HEK293 (cell line): ENCODE measurements at regions not wholly inside any gene's neighbourhood (a gene's known extent, or its start where the extent isn't known, plus 50 kb on each side); places are given as distances from the start of the nearest gene placed in this dataset.
A peak's percentile ranks its signal among the peaks of the same experiment; 100 is the strongest.

ENCODE experiments used
- CTCF ChIA-PET: fragments of 350-600 bp; formaldehyde crosslinking; extraction: SDS; loops from one replicate; lab custom pipeline; 2021; ENCODE audit warnings: antibody characterized with exemption; lab: Yijun Ruan, JAX
- POLR2A ChIA-PET: fragments of 300-600 bp; formaldehyde crosslinking; extraction: SDS; loops from one replicate; lab custom pipeline; 2020; ENCODE audit warnings: antibody characterized with exemption, inconsistent platforms; lab: Yijun Ruan, JAX
- H3K27ac ChIP-seq: fragments of 200-500 bp; sonication (Bioruptor generic); 2 replicates; pipeline ENCODE4 v1.5.1; 2014; ENCODE audit warnings: low read depth, low read length, control low read depth, inconsistent platforms; ENCODE audit errors: extremely low read depth
- H3K36me3 ChIP-seq, 2 experiments: fragments of 200-500 bp in 1 of 2; sonication (Bioruptor generic) in 1 of 2; 1 replicate in 1 of 2; 2 replicates in 1 of 2; pipeline ENCODE4 v1.5.1; 2014 to 2017; ENCODE audit warnings: inconsistent platforms in 2 of 2, low read length in 2 of 2; ENCODE audit not compliant: control insufficient read depth in 2 of 2, insufficient read depth in 1 of 2
- H3K4me1 ChIP-seq: fragments of 200-500 bp; sonication (Bioruptor generic); 2 replicates; pipeline ENCODE4 v1.5.1; 2014; ENCODE audit warnings: mild to moderate bottlenecking, low read length, inconsistent platforms; ENCODE audit not compliant: control insufficient read depth, insufficient read depth
- H3K4me3 ChIP-seq: 2 replicates; pipeline ENCODE4 v1.5.1; 2011; ENCODE audit warnings: low read depth, mild to moderate bottlenecking, control low read depth, low read length, moderate library complexity
- H3K9me3 ChIP-seq: fragments of 200-500 bp; sonication (Bioruptor generic); 2 replicates; pipeline ENCODE4 v1.5.1; 2014; ENCODE audit warnings: low read depth, low read length, inconsistent platforms; ENCODE audit not compliant: control insufficient read depth, insufficient read depth
- BCL6B ChIP-seq: fragments of 450-650 bp; formaldehyde crosslinking; IDR thresholded peaks from 2 replicates; pipeline ENCODE4 v1.5.1; 2017; ENCODE audit warnings: missing biosample characterization, missing genetic modification characterization
- FEZF1 ChIP-seq: fragments of 450-650 bp; formaldehyde crosslinking; IDR thresholded peaks from 2 replicates; pipeline ENCODE4 v1.5.1; 2016; ENCODE audit warnings: missing biosample characterization, missing genetic modification characterization
- GLI2 ChIP-seq: fragments of 450-650 bp; formaldehyde crosslinking; IDR thresholded peaks from 2 replicates; pipeline ENCODE4; 2017; ENCODE audit warnings: missing biosample characterization, missing genetic modification characterization, low read depth, borderline replicate concordance
- KLF16 ChIP-seq: fragments of 450-650 bp; formaldehyde crosslinking; IDR thresholded peaks from 2 replicates; pipeline ENCODE4 v1.5.1; 2017; ENCODE audit warnings: missing biosample characterization, missing genetic modification characterization
- OSR2 ChIP-seq: fragments of 450-650 bp; formaldehyde crosslinking; IDR thresholded peaks from 2 replicates; pipeline ENCODE4 v1.5.1; 2016; ENCODE audit warnings: missing biosample characterization, missing genetic modification characterization
- PRDM1 ChIP-seq: fragments of 450-650 bp; formaldehyde crosslinking; IDR thresholded peaks from 2 replicates; pipeline ENCODE4; 2016; ENCODE audit warnings: missing biosample characterization, missing genetic modification characterization
- PRDM6 ChIP-seq: fragments of 450-650 bp; formaldehyde crosslinking; IDR thresholded peaks from 2 replicates; pipeline ENCODE4 v1.5.1; 2017; ENCODE audit warnings: missing biosample characterization, missing genetic modification characterization
- SCRT2 ChIP-seq: fragments of 450-650 bp; formaldehyde crosslinking; IDR thresholded peaks from 2 replicates; pipeline ENCODE4 v1.5.1; 2016; ENCODE audit warnings: missing biosample characterization, missing genetic modification characterization
- TRIM28 ChIP-seq: IDR thresholded peaks from 2 replicates; pipeline ENCODE4 v1.6.1; 2011; ENCODE audit warnings: low read length, control low read depth, borderline replicate concordance
- ZBTB48 ChIP-seq: fragments of 450-650 bp; formaldehyde crosslinking; IDR thresholded peaks from 2 replicates; pipeline ENCODE4 v1.5.1; 2016; ENCODE audit warnings: missing biosample characterization, missing genetic modification characterization
- ZNF174 ChIP-seq: fragments of 450-650 bp; formaldehyde crosslinking; IDR thresholded peaks from 2 replicates; pipeline ENCODE4 v1.5.0; 2017; ENCODE audit warnings: missing biosample characterization, mild to moderate bottlenecking, missing genetic modification characterization
- ZNF335 ChIP-seq: fragments of 450-650 bp; formaldehyde crosslinking; conservative IDR thresholded peaks from 2 replicates; pipeline ENCODE4 v1.5.1; 2016; ENCODE audit warnings: missing biosample characterization, missing genetic modification characterization
- ZNF548 ChIP-seq: fragments of 450-650 bp; formaldehyde crosslinking; IDR thresholded peaks from 2 replicates; pipeline ENCODE4 v1.5.1; 2016; ENCODE audit warnings: missing biosample characterization, missing genetic modification characterization
- ZNF580 ChIP-seq: fragments of 450-650 bp; formaldehyde crosslinking; IDR thresholded peaks from 2 replicates; pipeline ENCODE4 v1.5.1; 2016; ENCODE audit warnings: missing biosample characterization, missing genetic modification characterization
- ZNF624 ChIP-seq: fragments of 450-650 bp; formaldehyde crosslinking; IDR thresholded peaks from 2 replicates; pipeline ENCODE4 v1.5.1; 2017; ENCODE audit warnings: missing biosample characterization, missing genetic modification characterization
- ZNF629 ChIP-seq: fragments of 450-650 bp; formaldehyde crosslinking; IDR thresholded peaks from 2 replicates; pipeline ENCODE4 v1.5.1; 2017; ENCODE audit warnings: missing biosample characterization, missing genetic modification characterization
- ZNF654 ChIP-seq: fragments of 450-650 bp; formaldehyde crosslinking; IDR thresholded peaks from 2 replicates; pipeline ENCODE4 v1.5.1; 2016; ENCODE audit warnings: low read depth, missing biosample characterization, missing genetic modification characterization
- ZNF747 ChIP-seq: fragments of 450-650 bp; formaldehyde crosslinking; IDR thresholded peaks from 2 replicates; pipeline ENCODE4 v1.5.1; 2016; ENCODE audit warnings: missing biosample characterization, missing genetic modification characterization
- ZNF843 ChIP-seq: fragments of 450-650 bp; formaldehyde crosslinking; IDR thresholded peaks from 2 replicates; pipeline ENCODE4 v1.5.1; 2016; ENCODE audit warnings: missing biosample characterization, missing genetic modification characterization
- TF ChIP-seq, protein P1 (sequence below): fragments of 450-650 bp; formaldehyde crosslinking; IDR thresholded peaks from 2 replicates; pipeline ENCODE4 v1.5.1; 2016; ENCODE audit warnings: missing biosample characterization, missing genetic modification characterization, low read depth
- TF ChIP-seq, protein P2 (sequence below): fragments of 450-650 bp; formaldehyde crosslinking; IDR thresholded peaks from 2 replicates; pipeline ENCODE4 v1.5.1; 2016; ENCODE audit warnings: missing biosample characterization, missing genetic modification characterization
- TF ChIP-seq, protein P3 (sequence below): fragments of 450-650 bp; formaldehyde crosslinking; IDR thresholded peaks from 2 replicates; pipeline ENCODE4 v1.5.1; 2016; ENCODE audit warnings: missing biosample characterization, missing genetic modification characterization

DNA sequence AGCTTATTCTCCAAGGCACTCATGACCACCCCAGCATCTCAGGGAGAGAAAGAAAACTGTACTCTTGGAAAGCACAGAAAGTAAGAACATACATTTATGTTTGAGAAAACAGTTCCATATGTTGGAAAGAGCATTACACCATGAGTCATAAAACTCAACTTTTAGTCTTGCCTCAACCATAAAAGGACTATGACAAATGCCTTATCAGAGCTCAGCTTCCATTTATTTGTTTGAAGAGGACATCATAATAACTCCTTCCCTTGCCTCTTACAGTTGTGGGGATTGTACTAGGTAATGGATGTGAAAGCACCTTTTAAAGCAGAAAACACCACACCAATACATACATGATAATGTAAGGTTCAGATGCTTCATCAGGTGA is 370.8 kb downstream of the LNPK start:
- H3K27ac ChIP-seq, result peak overlapping the region; percentile 57; the same call in 1 of the 2 replicates
- H3K4me1 ChIP-seq, result peaks cover 10% of the 10 kb centered on the region
- no peaks in the 10 kb centered on the region for H3K36me3 ChIP-seq
- no peak overlapping the region for H3K4me3 ChIP-seq
- ChIA-PET CTCF (interaction anchor here (0.6 to 3.0 kb wide), 3 partner anchors 9 to 264 kb away, joined by 4 to 7 read pairs (median 5); no protein-coding TSS in a partner anchor), POLR2A (no interaction called here)
- no peaks in the 10 kb centered on the region for H3K9me3 ChIP-seq
- peak; percentile 89 for TF ChIP-seq FEZF1 (tag by site-specific recombination)
- TF ChIP-seq BCL6B (tag by site-specific recombination), result 0 out of 2 replicates have a peak, but pooled peaks have one; percentile 39
- TF ChIP-seq OSR2 (tag by site-specific recombination), result no peak
- no peak for TF ChIP-seq ZNF580 (tag by site-specific recombination)
- 0 out of 2 replicates have a peak, but pooled peaks have one; percentile 23 for TF ChIP-seq ZNF335 (tag by site-specific recombination)
- 0 out of 2 replicates have a peak, but pooled peaks have one; percentile 20 for TF ChIP-seq PRDM1
- no peak for TF ChIP-seq ZNF174 (tag by site-specific recombination)
- TF ChIP-seq ZNF747 (tag by site-specific recombination), result no peak
- TF ChIP-seq ZNF843 (tag by site-specific recombination), result no peak
- no peak for TF ChIP-seq GLI2 (tag by site-specific recombination)
- TF ChIP-seq ZNF624, result no peak
- TF ChIP-seq, protein P1, sequence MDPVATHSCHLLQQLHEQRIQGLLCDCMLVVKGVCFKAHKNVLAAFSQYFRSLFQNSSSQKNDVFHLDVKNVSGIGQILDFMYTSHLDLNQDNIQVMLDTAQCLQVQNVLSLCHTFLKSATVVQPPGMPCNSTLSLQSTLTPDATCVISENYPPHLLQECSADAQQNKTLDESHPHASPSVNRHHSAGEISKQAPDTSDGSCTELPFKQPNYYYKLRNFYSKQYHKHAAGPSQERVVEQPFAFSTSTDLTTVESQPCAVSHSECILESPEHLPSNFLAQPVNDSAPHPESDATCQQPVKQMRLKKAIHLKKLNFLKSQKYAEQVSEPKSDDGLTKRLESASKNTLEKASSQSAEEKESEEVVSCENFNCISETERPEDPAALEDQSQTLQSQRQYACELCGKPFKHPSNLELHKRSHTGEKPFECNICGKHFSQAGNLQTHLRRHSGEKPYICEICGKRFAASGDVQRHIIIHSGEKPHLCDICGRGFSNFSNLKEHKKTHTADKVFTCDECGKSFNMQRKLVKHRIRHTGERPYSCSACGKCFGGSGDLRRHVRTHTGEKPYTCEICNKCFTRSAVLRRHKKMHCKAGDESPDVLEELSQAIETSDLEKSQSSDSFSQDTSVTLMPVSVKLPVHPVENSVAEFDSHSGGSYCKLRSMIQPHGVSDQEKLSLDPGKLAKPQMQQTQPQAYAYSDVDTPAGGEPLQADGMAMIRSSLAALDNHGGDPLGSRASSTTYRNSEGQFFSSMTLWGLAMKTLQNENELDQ (tag by site-specific recombination), result no peak
- 0 out of 2 replicates have a peak, but pooled peaks have one; percentile 25 for TF ChIP-seq KLF16
- no peak for TF ChIP-seq SCRT2 (tag by site-specific recombination)
- TF ChIP-seq ZNF548 (tag by site-specific recombination), result no peak
- peak; percentile 82 for TF ChIP-seq PRDM6 (tag by site-specific recombination)

DNA sequence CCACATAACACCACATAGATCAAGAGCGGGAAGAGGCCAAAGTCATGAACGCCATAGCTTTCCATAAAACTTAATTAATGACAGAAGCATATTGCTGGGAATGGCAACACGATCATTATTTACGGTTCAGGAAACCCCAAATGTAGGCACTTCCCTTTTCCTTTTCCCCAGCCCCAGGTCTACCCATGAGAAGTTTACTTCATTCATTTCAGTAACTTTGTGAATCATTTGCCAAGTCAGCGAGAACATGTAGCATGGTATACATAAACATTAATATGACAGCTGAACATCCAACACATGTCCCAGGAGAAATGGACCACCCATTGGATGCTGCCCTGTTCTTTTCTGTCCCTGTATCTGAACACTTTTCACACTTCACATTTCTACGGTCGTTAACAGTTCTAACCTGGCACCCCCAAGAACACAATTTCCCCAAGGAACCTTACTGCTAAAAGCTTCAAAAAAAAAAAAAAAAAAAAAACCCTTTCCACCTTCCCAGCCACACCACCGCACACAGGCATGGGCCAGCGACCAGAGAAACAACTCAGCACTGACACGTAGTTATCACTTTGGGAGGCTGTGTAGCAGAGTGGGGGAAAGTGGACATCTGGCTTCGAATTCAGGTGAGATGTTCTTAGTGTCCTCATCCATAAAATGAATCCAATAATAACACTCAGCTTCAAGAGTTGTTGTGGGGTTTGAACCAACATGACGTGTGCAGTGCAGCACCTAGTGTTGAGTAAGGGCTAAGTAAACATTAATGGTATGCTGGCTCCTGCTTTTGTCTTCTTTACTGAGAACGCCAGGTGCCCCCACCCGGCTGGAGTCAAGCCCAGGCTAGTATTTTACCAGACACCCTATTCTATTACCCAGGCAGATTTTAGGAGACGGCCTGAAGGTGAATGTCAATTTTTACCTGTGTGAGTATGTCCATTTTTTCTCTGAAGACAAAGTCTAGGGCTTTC is 371.5 kb downstream of the LNPK start:
- Histone ChIP-seq H3K36me3 (no peaks in the 10 kb centered on the region), H3K4me3 (no peak overlapping the region), H3K27ac (peak overlapping the region; percentile 57; the same call in 1 of the 2 replicates), H3K4me1 (peaks cover 10% of the 10 kb centered on the region), H3K9me3 (no peaks in the 10 kb centered on the region)
- CTCF ChIA-PET, result interaction anchor here (0.6 to 3.0 kb wide), 7 partner anchors 9 to 983 kb away, joined by 3 to 7 read pairs (median 4); no protein-coding TSS in a partner anchor
- TF ChIP-seq ZNF654 (tag by site-specific recombination) (peak; percentile 31; the same call in 1 of the 2 replicates), ZNF629 (tag by site-specific recombination) (peak; percentile 20; the same call in 1 of the 2 replicates), ZBTB48 (no peak), TRIM28 (peak; percentile 71; the same call in 1 of the 2 replicates)
- TF ChIP-seq, protein P2, sequence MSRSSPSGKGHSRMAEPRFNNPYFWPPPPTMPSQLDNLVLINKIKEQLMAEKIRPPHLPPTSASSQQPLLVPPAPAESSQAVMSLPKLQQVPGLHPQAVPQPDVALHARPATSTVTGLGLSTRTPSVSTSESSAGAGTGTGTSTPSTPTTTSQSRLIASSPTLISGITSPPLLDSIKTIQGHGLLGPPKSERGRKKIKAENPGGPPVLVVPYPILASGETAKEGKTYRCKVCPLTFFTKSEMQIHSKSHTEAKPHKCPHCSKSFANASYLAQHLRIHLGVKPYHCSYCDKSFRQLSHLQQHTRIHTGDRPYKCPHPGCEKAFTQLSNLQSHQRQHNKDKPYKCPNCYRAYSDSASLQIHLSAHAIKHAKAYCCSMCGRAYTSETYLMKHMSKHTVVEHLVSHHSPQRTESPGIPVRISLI, result 0 out of 2 replicates have a peak, but pooled peaks have one; percentile 57
- TF ChIP-seq, protein P3, sequence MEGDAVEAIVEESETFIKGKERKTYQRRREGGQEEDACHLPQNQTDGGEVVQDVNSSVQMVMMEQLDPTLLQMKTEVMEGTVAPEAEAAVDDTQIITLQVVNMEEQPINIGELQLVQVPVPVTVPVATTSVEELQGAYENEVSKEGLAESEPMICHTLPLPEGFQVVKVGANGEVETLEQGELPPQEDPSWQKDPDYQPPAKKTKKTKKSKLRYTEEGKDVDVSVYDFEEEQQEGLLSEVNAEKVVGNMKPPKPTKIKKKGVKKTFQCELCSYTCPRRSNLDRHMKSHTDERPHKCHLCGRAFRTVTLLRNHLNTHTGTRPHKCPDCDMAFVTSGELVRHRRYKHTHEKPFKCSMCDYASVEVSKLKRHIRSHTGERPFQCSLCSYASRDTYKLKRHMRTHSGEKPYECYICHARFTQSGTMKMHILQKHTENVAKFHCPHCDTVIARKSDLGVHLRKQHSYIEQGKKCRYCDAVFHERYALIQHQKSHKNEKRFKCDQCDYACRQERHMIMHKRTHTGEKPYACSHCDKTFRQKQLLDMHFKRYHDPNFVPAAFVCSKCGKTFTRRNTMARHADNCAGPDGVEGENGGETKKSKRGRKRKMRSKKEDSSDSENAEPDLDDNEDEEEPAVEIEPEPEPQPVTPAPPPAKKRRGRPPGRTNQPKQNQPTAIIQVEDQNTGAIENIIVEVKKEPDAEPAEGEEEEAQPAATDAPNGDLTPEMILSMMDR (tag by site-specific recombination), result peak; percentile 85
- POLR2A ChIA-PET, result interaction anchor here (0.6 kb wide), 1 partner anchor 264 kb away, joined by 4 read pairs; no protein-coding TSS in a partner anchor
